Panc1 (cell line): ENCODE measurements at regions not wholly inside any gene's neighbourhood (a gene's known extent, or its start where the extent isn't known, plus 50 kb on each side); places are given as distances from the start of the nearest gene placed in this dataset.

Source experiments
- ATAC-seq: fragments of 200-7000 bp; cut with Tn5 transposase; 2 replicates; pipeline ENCODE4 v1.9.1; 2020; ENCODE audit warnings: mild to moderate bottlenecking, moderate library complexity
- BruUV-seq: library from RNA; stranded (reverse); fragments of 400-500 nt; replicated peaks from 2 replicates; lab custom pipeline; 2021; lab: Mats Ljungman, UMichigan
- CTCF ChIA-PET: fragments of 300-600 bp; sonication (Branson Sonifier 250); formaldehyde crosslinking; loops from one replicate; lab custom pipeline; 2022; ENCODE audit warnings: antibody characterized with exemption; lab: Charles Lee
- POLR2A ChIA-PET: fragments of 300-600 bp; sonication (Branson Sonifier 250); formaldehyde crosslinking; loops from one replicate; lab custom pipeline; 2022; ENCODE audit warnings: antibody characterized with exemption; lab: Charles Lee
- DNase-seq: peaks from one replicate; pipeline ENCODE4 v3.0.0-alpha.2; 2010; ENCODE audit warnings: low read depth, low spot score
- H3K27ac ChIP-seq: 2 replicates; pipeline ENCODE4 v1.5.1; 2011; ENCODE audit warnings: mild to moderate bottlenecking, low read length, inconsistent platforms
- H3K27me3 ChIP-seq: fragments of 200-500 bp; sonication (Bioruptor generic); 2 replicates; pipeline ENCODE4 v1.6.0; 2014; ENCODE audit warnings: low read length, inconsistent platforms; ENCODE audit not compliant: control insufficient read depth, insufficient read depth
- H3K36me3 ChIP-seq: fragments of 200-500 bp; sonication (Bioruptor generic); 2 replicates; pipeline ENCODE4 v1.5.1; 2014; ENCODE audit warnings: inconsistent platforms, mild to moderate bottlenecking, low read length, moderate library complexity; ENCODE audit not compliant: control insufficient read depth, insufficient read depth
- H3K4me1 ChIP-seq: 2 replicates; pipeline ENCODE4 v1.5.1; 2011; ENCODE audit warnings: inconsistent platforms, mild to moderate bottlenecking, low read length, moderate library complexity; ENCODE audit not compliant: control insufficient read depth, insufficient read depth
- H3K4me3 ChIP-seq, 2 experiments: 2 replicates each; pipeline ENCODE4 v1.5.1; 2011 to 2012; ENCODE audit warnings: low read depth in 2 of 2, low read length in 2 of 2, mild to moderate bottlenecking in 2 of 2, inconsistent platforms in 1 of 2, moderate library complexity in 1 of 2
- H3K9me3 ChIP-seq: fragments of 200-500 bp; sonication (Bioruptor generic); 2 replicates; pipeline ENCODE4 v1.5.1; 2014; ENCODE audit warnings: low read depth, mild to moderate bottlenecking, inconsistent platforms, low read length, moderate library complexity; ENCODE audit not compliant: control insufficient read depth, insufficient read depth
- CTCF ChIP-seq: fragments of 450-650 bp; IDR thresholded peaks from 2 replicates; pipeline ENCODE4 v1.5.1; 2017; ENCODE audit warnings: mild to moderate bottlenecking
- POLR2AphosphoS5 ChIP-seq: IDR thresholded peaks from 2 replicates; pipeline ENCODE4 v1.6.1; 2012; ENCODE audit warnings: mild to moderate bottlenecking, low read depth, low read length, moderate library complexity
- REST ChIP-seq, 2 experiments: IDR thresholded peaks; 2 replicates each; pipeline ENCODE4 v1.6.1; 2011 to 2012; ENCODE audit warnings: low read depth in 2 of 2, control low read depth in 1 of 2, low read length in 1 of 2, mild to moderate bottlenecking in 1 of 2, moderate library complexity in 1 of 2; ENCODE audit not compliant: insufficient read depth in 1 of 2
- SIN3A ChIP-seq: IDR thresholded peaks from 2 replicates; pipeline ENCODE4 v1.6.1; 2012; ENCODE audit warnings: low read depth, mild to moderate bottlenecking, low read length, moderate library complexity, borderline replicate concordance; ENCODE audit not compliant: insufficient read depth
- TCF7L2 ChIP-seq: IDR thresholded peaks from 2 replicates; pipeline ENCODE4 v1.6.1; 2011; ENCODE audit warnings: mild to moderate bottlenecking, low read depth, low read length, inconsistent platforms
- in situ Hi-C: cut with HindIII; loops from 2 replicates; pipeline ENCODE4 v1.10.0; 2016; ENCODE audit warnings: low sequenced_read_pairs, low pct_unique_long_range_greater_than_20kb
- intact Hi-C: fragments of 100-400 bp; cut with micrococcal nuclease; formaldehyde crosslinking; loops from one replicate; pipeline ENCODE4 v1.10.0; 2022; ENCODE audit not compliant: unreplicated experiment

- ChIA-PET POLR2A (no interaction called here), CTCF (no interaction called here)
- no TSS peak for BruUV-seq
- Histone ChIP-seq H3K27me3 (no peaks in the 10 kb centered on the region), H3K36me3 (no peaks in the 10 kb centered on the region), H3K27ac (no peak overlapping the region), H3K4me1 (no peaks in the 10 kb centered on the region), H3K9me3 (no peaks in the 10 kb centered on the region), H3K4me3 (no peak overlapping the region)
- intact Hi-C loops = no loop called here
- DNase-seq (no peak), ATAC-seq (no peak)
- no peak for TF ChIP-seq SIN3A
- in situ Hi-C loops = no loop called here
These were observed 85.7 kb upstream of the NUDT7 start for GRCh38 chr16:77636615-77637014.

GRCh38 chr16:77637940-77638339 lies 84.4 kb upstream of the NUDT7 start:
- TF ChIP-seq REST (IDR thresholded peaks at IDR 0.05; ENCODE audit: insufficient read depth in 1 of 2, low read depth in 2 of 2, low read length in 1 of 2) (no peak), CTCF (no peak), SIN3A (no peak), POLR2AphosphoS5 (no peak), TCF7L2 (no peak)
- in situ Hi-C loops (no loop called here), intact Hi-C loops (no loop called here)
- Histone ChIP-seq H3K4me1 (no peaks in the 10 kb centered on the region), H3K9me3 (no peaks in the 10 kb centered on the region), H3K36me3 (no peaks in the 10 kb centered on the region), H3K27ac (no peak overlapping the region), H3K4me3 (no peak overlapping the region), H3K27me3 (no peaks in the 10 kb centered on the region)
- CTCF ChIA-PET = no interaction called here
- ATAC-seq (no peak), DNase-seq (no peak)
- no TSS peak for BruUV-seq
- POLR2A ChIA-PET = no interaction called here

GRCh38 chr16:77643176-77643575 lies 79.1 kb upstream of the NUDT7 start:
- DNase-seq = no peak
- Histone ChIP-seq H3K4me3 (no peak overlapping the region), H3K4me1 (no peaks in the 10 kb centered on the region), H3K27me3 (no peaks in the 10 kb centered on the region), H3K36me3 (no peaks in the 10 kb centered on the region), H3K27ac (no peak overlapping the region), H3K9me3 (no peaks in the 10 kb centered on the region)
- TF ChIP-seq CTCF (no peak), REST (IDR thresholded peaks at IDR 0.05; ENCODE audit: insufficient read depth in 1 of 2, low read depth in 2 of 2, low read length in 1 of 2) (no peak), SIN3A (no peak), TCF7L2 (no peak), POLR2AphosphoS5 (no peak)
- CTCF ChIA-PET = interaction anchor here (0.6 kb wide), 1 partner anchor 309 kb away, joined by 3 read pairs; no protein-coding TSS in a partner anchor
- no TSS peak for BruUV-seq
- POLR2A ChIA-PET = no interaction called here
- no peak for ATAC-seq
- intact Hi-C loops (no loop called here), in situ Hi-C loops (no loop called here)
